Amygdala (tissue), 56 donors: ENCODE measurements at regions not wholly inside any gene's neighbourhood (a gene's known extent, or its start where the extent isn't known, plus 50 kb on each side); places are given as distances from the start of the nearest gene placed in this dataset.
A peak's percentile ranks its signal among the peaks of the same experiment; 100 is the strongest.
"Not testable (repeated sequence)": the region's sequence is repeated elsewhere in the genome, so short reads cannot be mapped to it uniquely, and the experiment has no call there.

ENCODE experiments used
- DNase-seq, 56 donors: peaks; one replicate each; lab custom pipeline; 2025; lab: John Stamatoyannopoulos, UW

GRCh38 chr12:46671102-46671501, 154.7 kb downstream of the SLC38A4 start:
- no peak for DNase-seq

GRCh38 chr12:46670636-46671035, 155.2 kb downstream of the SLC38A4 start:
- DNase-seq: no peak

- no peak for DNase-seq
Measured at GRCh38 chr12:46669720-46670119, 156.1 kb downstream of the SLC38A4 start.

- no peak for DNase-seq
Measured at GRCh38 chr12:46667551-46667950, 158.2 kb downstream of the SLC38A4 start.

- no peak for DNase-seq
Measured at GRCh38 chr12:46664761-46665287, 161.0 kb downstream of the SLC38A4 start.

GRCh38 chr12:46663318-46663717, 162.5 kb downstream of the SLC38A4 start:
- DNase-seq: no peak

GRCh38 chr12:46661110-46661845, 164.5 kb downstream of the SLC38A4 start:
- peak in 6 of 56 donors; percentile 3 to 40 (median 10) for DNase-seq

- no peak for DNase-seq
Measured at GRCh38 chr12:46660719-46661109, 165.1 kb downstream of the SLC38A4 start.

GRCh38 chr12:46660276-46660675, 165.5 kb downstream of the SLC38A4 start:
- no peak for DNase-seq

- DNase-seq: no peak
Measured at GRCh38 chr12:46659824-46660223, 166.0 kb downstream of the SLC38A4 start.

- no peak for DNase-seq
Measured at GRCh38 chr12:46659032-46659650, 166.7 kb downstream of the SLC38A4 start.

- DNase-seq: no peak
Measured at GRCh38 chr12:46657453-46658411, 168.1 kb downstream of the SLC38A4 start.

GRCh38 chr12:46655984-46656383, 169.8 kb downstream of the SLC38A4 start:
- not testable (repeated sequence) for DNase-seq

- no peak for DNase-seq
Measured at GRCh38 chr12:46653311-46653710, 172.5 kb downstream of the SLC38A4 start.

- DNase-seq: no peak
Measured at GRCh38 chr12:46652692-46653091, 173.1 kb downstream of the SLC38A4 start.

- no peak for DNase-seq
Measured at GRCh38 chr12:46650688-46651087, 175.1 kb downstream of the SLC38A4 start.

- DNase-seq: no peak
Measured at GRCh38 chr12:46649433-46649832, 176.4 kb downstream of the SLC38A4 start.

- no peak for DNase-seq
Measured at GRCh38 chr12:46647034-46647433, 178.8 kb downstream of the SLC38A4 start.

- DNase-seq: not testable (repeated sequence)
Measured at GRCh38 chr12:46641649-46642048, 184.1 kb downstream of the SLC38A4 start.

- no peak for DNase-seq
Measured at GRCh38 chr12:46635818-46636217, 190.0 kb downstream of the SLC38A4 start.
